HG03571 (cell line): ENCODE measurements at regions not wholly inside any gene's neighbourhood (a gene's known extent, or its start where the extent isn't known, plus 50 kb on each side); places are given as distances from the start of the nearest gene placed in this dataset.

Source experiments
- ATAC-seq: cut with Tn5 transposase; IDR thresholded peaks from one replicate; pipeline ENCODE4 v1.9.1; 2021; ENCODE audit not compliant: unreplicated experiment

- ATAC-seq, result no peak
These were observed 561.8 kb downstream of the SOX6 start for GRCh38 chr11:15794361-15795150.

GRCh38 chr11:15795378-15795777 is 561.0 kb downstream of the SOX6 start:
- no peak for ATAC-seq

- ATAC-seq, result no peak
These were observed 556.1 kb downstream of the SOX6 start for GRCh38 chr11:15800111-15800800.

GRCh38 chr11:15801126-15801525 is 555.2 kb downstream of the SOX6 start:
- ATAC-seq, result no peak

- no peak for ATAC-seq
These were observed 554.7 kb downstream of the SOX6 start for GRCh38 chr11:15801616-15802015.

- no peak for ATAC-seq
These were observed 550.6 kb downstream of the SOX6 start for GRCh38 chr11:15805726-15806125.

GRCh38 chr11:15806217-15806616 is 550.1 kb downstream of the SOX6 start:
- no peak for ATAC-seq

- ATAC-seq, result no peak
These were observed 548.5 kb downstream of the SOX6 start for GRCh38 chr11:15807827-15808226.

- ATAC-seq, result no peak
These were observed 546.3 kb downstream of the SOX6 start for GRCh38 chr11:15810082-15810481.

- ATAC-seq, result no peak
These were observed 545.8 kb downstream of the SOX6 start for GRCh38 chr11:15810525-15810924.

GRCh38 chr11:15815246-15816195 is 540.8 kb downstream of the SOX6 start:
- no peak for ATAC-seq

GRCh38 chr11:15816260-15816871 is 540.0 kb downstream of the SOX6 start:
- no peak for ATAC-seq

- no peak for ATAC-seq
These were observed 539.3 kb downstream of the SOX6 start for GRCh38 chr11:15817001-15817400.

GRCh38 chr11:15818132-15818842 is 538.1 kb downstream of the SOX6 start:
- ATAC-seq, result no peak

- ATAC-seq, result no peak
These were observed 536.6 kb downstream of the SOX6 start for GRCh38 chr11:15819679-15820286.

GRCh38 chr11:15821451-15821850 is 534.9 kb downstream of the SOX6 start:
- no peak for ATAC-seq

- no peak for ATAC-seq
These were observed 532.3 kb downstream of the SOX6 start for GRCh38 chr11:15824060-15824459.

- ATAC-seq, result no peak
These were observed 530.2 kb downstream of the SOX6 start for GRCh38 chr11:15825976-15826650.

- no peak for ATAC-seq
These were observed 529.5 kb downstream of the SOX6 start for GRCh38 chr11:15826826-15827225.
